ENCODE measurements at regions not wholly inside any gene's neighbourhood (a gene's known extent, or its start where the extent isn't known, plus 50 kb on each side); places are given as distances from the start of the nearest gene placed in this dataset.

DNA sequence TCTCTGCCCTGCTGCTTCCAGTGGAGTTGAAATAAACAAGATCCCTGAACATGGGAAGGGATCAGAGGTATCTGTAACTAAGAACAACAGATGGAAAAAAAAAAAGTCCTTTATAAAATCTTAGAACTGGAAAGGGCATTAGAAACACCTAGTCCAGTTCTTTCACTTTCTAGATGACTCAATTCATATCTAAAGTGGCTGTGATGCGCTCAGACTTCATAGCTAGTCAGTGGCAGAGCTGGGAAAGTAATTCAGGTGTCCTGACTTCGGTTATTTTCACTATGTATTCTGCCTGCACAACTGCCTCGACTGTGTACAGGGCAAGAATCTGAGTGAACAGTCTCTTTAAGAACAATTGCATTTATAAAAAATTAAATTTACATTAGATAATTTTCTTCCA is 151.8 kb upstream of the TMTC4 start:
- no peak for TF ChIP-seq GATA2 (IDR thresholded peaks at IDR 0.05; ENCODE audit: low read depth, low read length)
- TF ChIP-seq GATA3 (IDR thresholded peaks at IDR 0.05; ENCODE audit: low read depth, low read length): no peak
